Skeletal muscle tissue (tissue), 3 donors: ENCODE measurements at regions not wholly inside any gene's neighbourhood (a gene's known extent, or its start where the extent isn't known, plus 50 kb on each side); places are given as distances from the start of the nearest gene placed in this dataset.

Experiments used
- H3K27ac ChIP-seq: one replicate; pipeline ENCODE4 v1.7.0; 2013; ENCODE audit warnings: mild to moderate bottlenecking, low read depth, low read length, inconsistent platforms
- H3K27me3 ChIP-seq, 3 donors: one replicate each; pipeline ENCODE4 v1.7.0; 2013; ENCODE audit warnings: low read length in 3 of 3; ENCODE audit not compliant: control insufficient read depth in 3 of 3, insufficient read depth in 3 of 3
- H3K36me3 ChIP-seq, 3 donors: one replicate each; pipeline ENCODE4 v1.7.0; 2013; ENCODE audit warnings: low read length in 3 of 3; ENCODE audit not compliant: control insufficient read depth in 3 of 3, insufficient read depth in 3 of 3
- H3K4me1 ChIP-seq, 3 donors: one replicate each; pipeline ENCODE4 v1.7.0; 2013; ENCODE audit warnings: low read length in 3 of 3, mild to moderate bottlenecking in 3 of 3; ENCODE audit not compliant: control insufficient read depth in 3 of 3, insufficient read depth in 3 of 3
- H3K4me3 ChIP-seq, 3 donors: one replicate each; pipeline ENCODE4 v1.7.0; 2013; ENCODE audit warnings: low read length in 3 of 3
- H3K9ac ChIP-seq, 3 donors: one replicate each; pipeline ENCODE4 v1.7.0; 2013; ENCODE audit warnings: low read length in 3 of 3, mild to moderate bottlenecking in 3 of 3, moderate library complexity in 2 of 3, low read depth in 1 of 3
- H3K9me3 ChIP-seq, 3 donors: one replicate each; pipeline ENCODE4 v1.7.0; 2013; ENCODE audit warnings: low read length in 3 of 3; ENCODE audit not compliant: control insufficient read depth in 3 of 3
- donor health status: Osteomylitis.

DNA sequence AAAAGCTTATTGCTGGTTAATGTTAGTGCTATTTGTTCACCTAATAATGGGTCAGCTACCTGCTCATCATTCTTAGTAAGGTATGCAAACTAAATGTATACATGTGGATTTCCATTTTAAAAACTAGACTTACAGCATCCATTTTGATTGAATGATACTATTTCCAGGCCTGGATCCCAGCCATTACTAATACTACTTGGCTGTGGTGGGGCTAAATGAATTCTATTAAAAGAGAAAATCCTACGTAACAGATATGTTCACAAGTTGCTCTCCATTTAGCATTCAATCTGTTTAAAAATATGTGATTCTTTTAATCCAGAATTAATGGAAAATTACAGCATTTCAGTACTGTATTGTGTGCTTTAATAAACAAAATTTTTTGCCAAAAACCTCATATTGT is 169.4 kb upstream of the MIR17HG start:
- H3K27me3 ChIP-seq: peaks cover 0 to 21% (median 3%) of the 10 kb centered on the region in 3 donors
- H3K36me3 ChIP-seq: no peaks in the 10 kb centered on the region

DNA sequence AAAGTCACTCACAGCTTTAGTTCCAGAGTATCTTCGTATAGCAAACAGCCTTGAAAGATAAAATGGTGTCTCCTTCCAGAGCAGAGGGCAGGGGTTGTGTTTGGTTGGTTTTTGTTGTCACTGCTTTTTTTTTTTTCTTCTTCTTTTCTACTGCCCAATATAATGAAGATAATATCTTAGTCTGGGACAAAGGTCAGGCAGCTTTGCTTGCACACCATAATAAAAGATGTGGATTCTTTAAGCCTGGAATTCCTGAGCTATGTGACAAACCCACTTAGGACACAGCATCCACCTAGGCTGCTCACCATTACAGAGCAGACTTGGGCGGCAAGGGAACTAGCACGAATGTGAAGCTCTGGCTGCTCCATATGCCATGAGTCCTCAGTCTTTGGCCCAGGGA is 165.6 kb upstream of the MIR17HG start:
- H3K9ac ChIP-seq: no peak overlapping the region
- no peak overlapping the region for H3K4me3 ChIP-seq
- H3K27me3 ChIP-seq: no peaks in the 10 kb centered on the region
- H3K9me3 ChIP-seq: no peaks in the 10 kb centered on the region
- no peaks in the 10 kb centered on the region for H3K36me3 ChIP-seq
- no peak overlapping the region for H3K27ac ChIP-seq
- H3K4me1 ChIP-seq: no peaks in the 10 kb centered on the region

More for the DNA sequence above, 169.4 kb upstream of the MIR17HG start:
- Histone ChIP-seq H3K4me1 (no peaks in the 10 kb centered on the region), H3K4me3 (no peak overlapping the region), H3K27ac (no peak overlapping the region), H3K9ac (no peak overlapping the region), H3K9me3 (no peaks in the 10 kb centered on the region)

DNA sequence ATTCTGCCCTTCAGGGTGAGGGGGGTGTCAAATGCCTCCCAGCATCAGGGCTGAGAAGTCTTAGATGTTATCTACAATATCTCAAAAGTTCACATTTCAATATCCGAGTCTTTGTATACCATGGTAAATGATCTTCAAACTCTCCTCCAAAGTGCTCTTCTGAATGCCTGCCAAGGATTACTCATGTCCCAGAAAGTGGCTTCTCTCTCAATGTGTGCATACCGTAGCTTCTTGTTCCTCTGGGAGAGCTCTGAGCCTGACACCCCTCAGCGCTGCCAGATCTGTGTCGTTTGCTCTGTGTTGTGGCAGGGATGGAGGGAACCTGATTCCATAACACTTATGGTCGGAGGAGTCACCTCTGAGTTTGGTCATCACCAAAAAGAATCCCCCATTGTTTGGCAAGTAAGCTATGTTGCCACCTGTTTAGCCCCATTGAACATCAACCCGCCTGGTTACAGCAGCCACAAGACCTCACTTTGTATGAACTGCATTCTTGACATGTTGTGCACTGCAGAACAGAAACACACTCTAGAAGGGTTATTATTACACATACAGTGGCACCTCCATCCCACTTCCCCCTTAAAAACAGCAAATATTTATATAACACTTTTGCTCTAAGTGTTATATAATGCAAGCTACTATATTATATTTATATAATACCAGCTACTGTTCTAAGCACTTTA is 163.1 kb upstream of the MIR17HG start:
- H3K4me1 ChIP-seq: no peaks in the 10 kb centered on the region
- no peaks in the 10 kb centered on the region for H3K27me3 ChIP-seq
- no peaks in the 10 kb centered on the region for H3K36me3 ChIP-seq
- H3K4me3 ChIP-seq: no peak overlapping the region
- H3K27ac ChIP-seq: no peak overlapping the region
- no peak overlapping the region for H3K9ac ChIP-seq
- H3K9me3 ChIP-seq: no peaks in the 10 kb centered on the region

DNA sequence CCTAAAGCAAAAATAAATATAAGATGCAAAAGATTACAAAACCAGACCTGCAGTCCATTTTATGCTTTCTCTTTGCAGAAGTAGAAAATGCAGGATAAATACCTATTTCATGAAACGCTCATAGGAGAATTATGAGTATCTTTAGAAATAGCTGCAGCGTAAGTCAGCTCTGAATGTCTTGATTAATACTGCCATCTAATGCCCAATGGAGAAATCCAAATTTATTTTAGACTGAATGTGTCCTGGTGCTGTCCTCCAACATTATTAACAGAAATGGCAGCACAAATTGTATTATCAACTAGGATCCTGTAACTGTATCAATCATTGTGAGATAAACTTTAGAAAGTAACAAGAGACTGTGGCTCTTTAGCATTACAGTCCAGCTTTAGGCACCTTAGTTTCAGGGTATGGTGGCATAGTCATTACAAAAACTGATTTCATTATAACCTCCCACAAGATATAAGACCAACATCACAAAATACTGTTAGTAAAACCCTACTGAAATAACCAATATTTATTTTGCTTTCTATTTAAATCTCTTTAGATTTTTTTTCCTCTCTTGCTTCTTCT is 162.1 kb upstream of the MIR17HG start:
- Histone ChIP-seq H3K27me3 (no peaks in the 10 kb centered on the region), H3K27ac (no peak overlapping the region), H3K4me1 (no peaks in the 10 kb centered on the region), H3K9ac (no peak overlapping the region), H3K36me3 (no peaks in the 10 kb centered on the region), H3K4me3 (no peak overlapping the region), H3K9me3 (no peaks in the 10 kb centered on the region)

DNA sequence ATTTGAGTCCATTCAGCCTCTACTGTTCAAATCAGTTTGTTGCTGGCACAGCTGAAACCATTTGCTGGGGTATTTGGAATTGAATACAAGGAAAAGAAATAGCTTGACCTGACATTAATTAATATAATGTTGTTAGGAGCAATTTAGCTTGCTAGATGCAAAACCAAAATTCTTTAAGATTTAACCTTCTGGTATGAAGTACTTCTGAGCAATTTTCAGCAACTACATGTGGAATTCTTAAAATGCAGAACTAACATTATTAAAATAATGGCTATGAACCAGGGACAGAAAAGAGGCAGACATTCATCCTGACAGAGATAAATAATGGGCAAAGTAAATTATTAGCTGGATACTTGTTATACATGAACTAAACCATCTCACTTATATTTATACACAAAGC is 160.0 kb upstream of the MIR17HG start:
- no peak overlapping the region for H3K27ac ChIP-seq
- H3K9ac ChIP-seq: no peak overlapping the region
- H3K27me3 ChIP-seq: no peaks in the 10 kb centered on the region
- no peaks in the 10 kb centered on the region for H3K9me3 ChIP-seq
- H3K36me3 ChIP-seq: no peaks in the 10 kb centered on the region
- H3K4me3 ChIP-seq: no peak overlapping the region
- H3K4me1 ChIP-seq: no peaks in the 10 kb centered on the region

DNA sequence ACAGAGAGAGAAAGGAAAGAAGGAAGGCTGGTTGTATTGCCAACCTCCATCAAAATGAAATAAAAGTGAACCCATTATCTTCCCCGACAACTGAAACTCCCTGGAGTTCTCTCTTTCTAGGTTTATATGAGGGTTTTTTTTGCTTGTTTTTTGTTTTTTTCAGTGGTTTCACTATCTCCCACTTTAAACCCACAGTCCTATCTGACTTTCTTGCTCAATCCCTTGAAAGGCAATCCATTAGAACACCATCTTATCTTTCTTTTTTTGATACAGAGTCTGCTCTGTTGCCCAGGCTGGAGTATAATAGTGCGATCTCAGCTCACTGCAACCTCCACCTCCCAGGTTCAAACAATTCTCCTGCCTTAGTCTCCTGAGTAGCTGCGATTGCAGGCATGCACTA is 158.0 kb upstream of the MIR17HG start:
- Histone ChIP-seq H3K27ac (no peak overlapping the region), H3K9me3 (no peaks in the 10 kb centered on the region), H3K36me3 (no peaks in the 10 kb centered on the region), H3K27me3 (no peaks in the 10 kb centered on the region), H3K9ac (no peak overlapping the region), H3K4me3 (no peak overlapping the region), H3K4me1 (no peaks in the 10 kb centered on the region)

DNA sequence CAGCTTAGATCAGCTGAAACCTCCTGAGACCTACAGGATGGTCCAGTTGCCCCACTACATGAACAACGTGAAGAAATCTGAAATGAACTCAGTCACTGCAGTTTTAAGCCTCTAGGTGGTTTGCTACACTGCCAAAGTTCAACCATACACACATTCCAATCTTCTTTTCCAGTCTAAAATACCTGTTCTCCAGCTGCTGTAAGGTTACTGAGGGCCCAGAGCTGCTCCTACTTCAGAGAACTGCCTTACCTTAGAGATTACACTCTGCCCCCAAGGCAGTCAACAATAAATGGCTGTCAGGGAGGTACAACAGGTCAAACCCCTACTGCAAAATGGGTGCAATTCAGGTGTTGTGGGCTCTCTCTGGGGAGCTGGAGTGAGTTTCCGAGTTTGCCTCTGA is 154.1 kb upstream of the MIR17HG start:
- Histone ChIP-seq H3K9me3 (no peaks in the 10 kb centered on the region), H3K4me3 (no peak overlapping the region), H3K9ac (no peak overlapping the region), H3K4me1 (no peaks in the 10 kb centered on the region), H3K27ac (no peak overlapping the region), H3K27me3 (no peaks in the 10 kb centered on the region), H3K36me3 (no peaks in the 10 kb centered on the region)

DNA sequence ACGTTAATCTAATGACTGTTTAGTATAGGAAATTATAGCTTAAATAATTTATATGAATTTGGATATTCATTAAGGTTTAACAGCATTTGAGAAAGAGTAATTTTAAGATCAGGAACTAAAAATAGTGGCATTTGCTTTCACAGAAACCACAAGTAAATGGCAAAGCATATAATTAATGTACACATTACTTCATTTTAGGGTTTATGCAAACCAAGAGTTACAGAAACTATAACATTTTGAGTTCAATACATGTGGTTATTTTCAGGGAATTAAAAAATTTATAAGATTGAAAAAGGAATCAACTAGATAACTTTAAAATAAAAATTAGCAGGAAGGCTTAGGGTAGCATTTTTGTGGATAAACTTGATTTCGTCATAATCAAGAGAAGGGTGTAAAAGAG is 151.7 kb upstream of the MIR17HG start:
- H3K27ac ChIP-seq: no peak overlapping the region
- no peak overlapping the region for H3K4me3 ChIP-seq
- no peak overlapping the region for H3K9ac ChIP-seq
- H3K27me3 ChIP-seq: no peaks in the 10 kb centered on the region
- no peaks in the 10 kb centered on the region for H3K9me3 ChIP-seq
- H3K36me3 ChIP-seq: no peaks in the 10 kb centered on the region
- no peaks in the 10 kb centered on the region for H3K4me1 ChIP-seq

DNA sequence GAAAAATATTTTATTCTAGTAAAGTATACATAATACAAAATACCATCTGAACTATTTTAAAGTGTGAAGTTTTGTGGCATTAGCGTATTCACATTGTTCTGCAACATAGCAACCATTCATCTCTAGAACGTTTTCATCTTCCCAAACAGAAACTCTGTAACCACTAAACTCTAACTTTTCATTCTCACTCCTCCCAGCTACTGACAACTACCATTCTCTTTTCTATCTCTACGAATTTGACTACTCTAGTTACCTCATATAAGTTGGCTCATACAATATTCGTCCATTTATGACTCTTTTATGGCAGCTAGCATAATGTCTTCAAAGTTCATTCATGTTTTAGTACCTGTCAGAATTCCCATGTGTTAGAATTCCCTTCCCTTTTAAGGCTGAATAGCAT is 150.5 kb upstream of the MIR17HG start:
- H3K27ac ChIP-seq: no peak overlapping the region
- H3K36me3 ChIP-seq: no peaks in the 10 kb centered on the region
- no peak overlapping the region for H3K9ac ChIP-seq
- H3K4me1 ChIP-seq: no peaks in the 10 kb centered on the region
- H3K27me3 ChIP-seq: no peaks in the 10 kb centered on the region
- no peaks in the 10 kb centered on the region for H3K9me3 ChIP-seq
- no peak overlapping the region for H3K4me3 ChIP-seq

DNA sequence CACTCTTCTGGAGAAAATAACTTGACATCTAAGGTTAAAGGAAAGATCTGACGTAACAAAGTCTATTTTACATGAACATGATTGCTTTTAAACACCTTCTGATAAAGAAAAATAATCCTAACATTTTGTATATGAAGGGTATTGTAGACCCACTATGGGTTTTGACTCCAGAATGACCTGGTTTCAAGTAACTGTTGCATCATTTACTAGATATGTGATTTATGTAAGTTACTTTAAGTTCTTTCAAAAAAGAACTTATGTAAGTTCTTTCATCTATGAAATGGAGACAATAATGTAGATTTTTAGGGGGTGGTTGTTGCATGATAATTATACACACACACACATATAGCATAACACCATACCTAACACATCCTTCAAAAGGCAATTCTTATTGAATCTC is 147.6 kb upstream of the MIR17HG start:
- Histone ChIP-seq H3K27ac (no peak overlapping the region), H3K9ac (no peak overlapping the region), H3K27me3 (no peaks in the 10 kb centered on the region), H3K9me3 (no peaks in the 10 kb centered on the region), H3K4me3 (no peak overlapping the region), H3K36me3 (no peaks in the 10 kb centered on the region), H3K4me1 (no peaks in the 10 kb centered on the region)
